GM18519 (cell line): ENCODE measurements at regions not wholly inside any gene's neighbourhood (a gene's known extent, or its start where the extent isn't known, plus 50 kb on each side); places are given as distances from the start of the nearest gene placed in this dataset.

ENCODE experiments used
- ATAC-seq: cut with Tn5 transposase; IDR thresholded peaks from one replicate; pipeline ENCODE4 v1.9.1; 2021; ENCODE audit warnings: mild to moderate bottlenecking, moderate library complexity; ENCODE audit not compliant: unreplicated experiment, low FRiP score

DNA sequence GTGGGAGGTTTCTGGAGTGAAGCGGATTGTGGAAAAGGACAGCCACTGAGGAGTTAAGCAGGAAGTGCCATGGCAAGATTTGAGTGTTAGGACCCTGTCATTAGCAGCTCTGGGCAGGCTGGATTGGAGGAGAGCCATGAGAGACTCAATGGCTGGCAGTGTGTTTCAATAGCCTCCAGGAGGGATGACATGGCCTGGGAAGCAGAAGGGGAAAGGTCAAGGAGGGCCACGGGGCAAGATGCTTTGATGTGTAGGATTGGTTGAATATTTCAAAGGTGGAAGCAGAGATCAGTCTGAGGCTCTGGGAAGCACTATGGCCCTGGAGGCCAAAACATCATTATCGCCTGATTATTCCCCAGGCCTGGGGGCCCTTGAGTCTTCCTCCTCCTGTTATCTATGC is 229.0 kb upstream of the HS6ST1 start:
- no peak for ATAC-seq

- ATAC-seq, result no peak
These were observed 229.8 kb upstream of the HS6ST1 start for GRCh38 chr2:128548461-128548891.

DNA sequence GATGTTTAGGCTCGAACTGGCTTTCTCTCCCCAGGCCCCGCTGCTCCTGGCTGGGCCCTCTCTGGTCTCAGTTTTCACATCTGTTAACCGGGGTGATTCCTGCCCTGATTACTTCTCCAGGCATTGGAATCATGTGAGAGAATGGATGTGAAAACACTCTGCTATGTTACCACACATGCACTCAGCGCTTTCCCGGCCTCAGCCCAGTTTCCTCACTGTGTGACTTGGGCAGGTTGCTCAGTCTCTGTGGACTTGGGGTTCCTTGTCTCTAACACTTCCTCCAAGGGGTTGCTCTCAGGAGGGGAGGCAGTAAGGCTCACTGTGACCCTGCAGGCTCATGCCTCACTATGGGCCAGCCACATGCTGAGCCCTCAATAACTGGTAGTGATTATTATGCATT is 230.4 kb upstream of the HS6ST1 start:
- ATAC-seq, result no peak

DNA sequence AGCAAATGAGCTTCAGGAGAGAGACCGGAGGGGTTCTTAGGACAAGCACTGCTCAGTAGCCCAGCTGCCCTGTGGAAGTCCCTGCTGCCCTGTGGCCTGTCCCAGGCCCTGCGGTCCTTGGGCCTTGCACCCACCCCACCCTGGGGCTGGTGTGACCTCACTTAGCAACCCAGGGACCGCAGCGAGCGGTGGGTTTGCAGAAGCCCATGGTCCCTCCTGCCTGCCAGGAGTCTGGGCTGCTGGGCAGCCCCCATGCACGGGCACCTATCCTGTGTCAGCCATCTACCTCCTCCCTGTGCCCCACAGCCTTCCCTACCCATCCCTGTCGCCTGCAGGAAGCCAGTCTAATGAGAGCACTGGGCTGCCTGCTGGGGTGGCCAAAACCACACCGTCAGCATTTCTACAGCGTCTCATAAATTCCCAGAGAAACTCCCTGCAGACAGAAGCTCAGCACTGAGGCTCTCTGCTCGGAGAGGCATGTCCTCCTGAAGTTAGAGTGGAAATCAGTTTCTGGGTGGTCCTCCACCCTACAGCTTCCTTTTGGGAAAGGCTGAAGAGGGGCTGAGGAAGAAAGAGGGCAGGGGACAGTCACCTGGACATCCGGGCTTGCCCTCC is 231.1 kb upstream of the HS6ST1 start:
- no peak for ATAC-seq

DNA sequence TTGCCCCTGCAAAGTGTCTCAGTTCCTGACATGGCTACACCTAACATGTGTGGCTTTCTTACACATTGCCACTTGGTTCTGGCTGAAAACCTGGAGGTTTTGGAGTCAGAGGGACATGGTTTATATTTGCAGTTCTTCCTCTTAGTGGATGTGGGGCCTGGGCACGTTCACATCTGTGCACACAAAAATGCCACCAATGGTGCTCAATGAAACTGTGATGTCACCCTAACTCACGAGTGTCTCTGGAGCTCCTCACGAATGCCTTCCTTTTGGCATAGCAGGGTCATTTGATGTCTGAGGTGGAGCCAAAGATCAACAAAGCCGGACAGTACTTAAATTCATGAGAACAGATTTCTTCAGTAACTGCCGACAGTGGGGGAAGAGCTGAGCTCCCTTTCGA is 231.7 kb upstream of the HS6ST1 start:
- ATAC-seq, result no peak

DNA sequence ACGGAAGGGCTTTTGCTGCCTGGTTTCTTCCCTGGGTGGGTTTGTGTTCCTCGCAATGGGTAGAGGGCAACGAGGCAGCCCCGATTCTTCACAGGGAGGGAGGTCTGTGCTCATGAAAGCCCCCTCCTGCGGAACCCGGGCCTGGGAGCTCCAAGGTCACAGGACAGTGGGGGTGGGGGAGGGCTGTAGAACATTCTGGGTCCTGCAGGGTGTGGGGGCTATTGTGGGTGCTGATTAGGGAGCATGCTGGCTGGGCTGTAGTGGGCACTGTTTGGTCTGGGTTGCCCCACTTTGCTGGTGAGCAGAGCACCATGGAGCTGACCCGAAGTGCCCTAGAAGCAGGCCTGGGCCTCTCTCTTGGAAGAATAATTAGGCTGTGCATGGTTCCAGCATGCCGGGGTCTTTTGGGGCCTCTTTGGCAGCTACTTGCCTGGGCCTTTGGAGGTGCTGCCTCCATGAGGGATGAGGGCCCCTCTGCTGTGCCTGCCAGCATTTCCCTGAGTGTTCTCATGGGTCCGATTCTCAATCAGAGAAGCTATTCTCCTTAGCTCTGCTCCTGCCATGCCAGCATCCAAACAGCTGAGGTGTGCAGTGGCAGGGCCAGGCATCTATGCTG is 232.2 kb upstream of the HS6ST1 start:
- ATAC-seq, result no peak

GRCh38 chr2:128551435-128551834 is 232.8 kb upstream of the HS6ST1 start:
- no peak for ATAC-seq

GRCh38 chr2:128552141-128552805 is 233.6 kb upstream of the HS6ST1 start:
- no peak for ATAC-seq

DNA sequence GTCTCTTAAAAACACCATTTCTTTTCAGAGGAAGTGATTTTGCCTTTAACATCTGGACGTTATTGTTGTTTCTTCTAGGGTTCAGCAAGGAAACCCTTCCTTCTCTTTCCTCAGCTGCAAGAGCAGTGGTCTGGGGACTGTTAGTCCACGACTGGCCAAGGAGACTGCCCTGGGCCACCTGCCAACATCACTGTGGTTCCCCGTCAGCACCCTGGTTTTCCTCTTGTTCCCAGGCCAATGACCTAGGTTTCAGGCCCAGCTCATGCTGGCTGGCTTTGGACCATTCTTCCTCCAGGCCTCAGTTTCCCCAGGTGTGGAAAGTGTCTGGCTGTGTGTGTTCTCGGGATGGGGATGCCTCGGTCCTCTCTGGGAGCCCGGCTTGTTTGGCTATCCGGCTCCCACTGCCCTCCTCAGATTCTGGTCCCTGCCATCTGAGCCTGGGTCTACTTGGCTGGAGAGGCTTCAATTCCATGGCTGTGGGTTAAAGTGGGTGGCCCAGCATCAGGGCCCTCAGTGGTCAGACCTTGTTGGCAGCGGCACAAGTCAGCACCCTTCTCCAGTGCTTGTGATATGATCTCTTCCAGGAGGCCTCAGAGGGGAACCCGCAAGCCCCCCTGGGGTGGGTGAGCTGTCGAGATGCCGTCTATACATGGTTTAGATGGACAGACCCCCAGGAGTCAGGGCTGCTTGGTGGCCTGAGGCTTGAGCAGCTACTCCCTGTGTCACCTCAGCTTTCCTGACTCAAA is 234.3 kb upstream of the HS6ST1 start:
- no peak for ATAC-seq

DNA sequence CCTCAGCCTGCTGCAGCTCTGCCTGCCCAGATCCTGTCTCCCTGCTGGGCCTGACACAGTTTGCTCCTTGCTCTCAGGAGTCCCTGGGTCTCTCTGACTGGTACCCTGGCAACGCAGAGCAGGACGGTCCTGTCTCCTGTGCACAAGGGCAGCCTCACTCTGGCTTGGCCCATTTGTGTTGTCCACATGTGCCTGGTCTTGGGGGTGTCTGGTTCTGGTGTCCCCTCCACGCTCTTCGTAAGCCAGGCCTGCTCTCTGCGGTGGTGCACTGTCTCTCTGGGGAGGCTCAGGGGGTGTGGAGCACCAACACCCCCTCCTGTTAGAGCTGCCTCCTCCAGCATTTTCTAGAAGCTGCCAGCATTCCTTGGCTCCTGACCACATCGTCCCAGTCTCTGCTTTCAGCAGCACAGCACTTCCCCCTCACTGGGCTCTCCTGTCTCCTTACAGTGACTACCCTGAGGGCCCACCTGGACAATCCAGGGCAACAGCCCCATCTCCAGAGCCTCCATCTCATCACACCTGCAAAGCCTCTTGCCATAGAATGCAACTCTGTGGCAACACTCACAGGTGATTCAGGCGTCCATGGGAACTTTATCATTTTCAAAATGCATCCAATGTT is 235.6 kb upstream of the HS6ST1 start:
- no peak for ATAC-seq

- no peak for ATAC-seq
These were observed 236.8 kb upstream of the HS6ST1 start for GRCh38 chr2:128555433-128555832.

DNA sequence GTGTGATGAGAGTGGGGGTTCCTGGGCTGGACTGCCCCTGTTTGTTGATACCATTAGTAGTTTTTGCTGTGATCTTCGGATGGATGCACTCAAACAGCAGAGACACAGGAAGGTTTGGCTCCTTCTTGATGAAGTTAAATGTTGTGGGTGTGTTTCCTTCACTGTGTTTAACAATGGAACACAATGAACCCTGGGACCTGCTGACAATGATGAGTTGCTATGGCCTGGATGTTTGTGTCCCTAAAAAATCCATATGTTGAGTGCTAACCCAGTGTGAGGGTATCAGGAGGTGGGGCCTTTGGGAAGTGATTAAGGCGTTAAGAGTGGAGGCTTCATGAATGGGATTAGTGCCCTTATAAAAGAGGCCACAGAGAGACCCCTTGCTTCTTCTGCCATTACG is 237.4 kb upstream of the HS6ST1 start:
- ATAC-seq, result no peak

GRCh38 chr2:128556633-128557032 is 238.0 kb upstream of the HS6ST1 start:
- no peak for ATAC-seq

GRCh38 chr2:128557069-128557468 is 238.4 kb upstream of the HS6ST1 start:
- no peak for ATAC-seq

DNA sequence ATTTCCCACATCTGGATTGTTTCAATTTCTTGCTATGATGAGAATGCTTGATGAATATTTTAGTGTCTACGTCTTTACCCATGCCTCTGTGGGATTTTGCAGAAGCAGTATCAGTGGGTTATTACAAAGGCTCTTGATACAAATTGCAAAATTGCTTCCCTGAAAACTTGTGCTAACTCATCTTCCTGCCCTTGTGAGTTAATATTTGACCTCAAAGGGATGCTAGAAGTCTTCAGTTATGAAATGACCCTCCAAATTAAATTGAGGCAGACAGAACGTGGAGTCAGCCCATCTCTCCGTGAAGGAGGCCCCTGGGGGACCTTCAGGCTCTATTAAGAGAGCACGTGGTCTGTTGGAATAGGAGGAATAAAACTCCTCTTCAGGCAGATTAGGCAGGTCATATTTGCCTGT is 239.2 kb upstream of the HS6ST1 start:
- ATAC-seq, result no peak

- ATAC-seq, result no peak
These were observed 239.8 kb upstream of the HS6ST1 start for GRCh38 chr2:128558441-128558840.

- no peak for ATAC-seq
These were observed 240.3 kb upstream of the HS6ST1 start for GRCh38 chr2:128558895-128559532.

DNA sequence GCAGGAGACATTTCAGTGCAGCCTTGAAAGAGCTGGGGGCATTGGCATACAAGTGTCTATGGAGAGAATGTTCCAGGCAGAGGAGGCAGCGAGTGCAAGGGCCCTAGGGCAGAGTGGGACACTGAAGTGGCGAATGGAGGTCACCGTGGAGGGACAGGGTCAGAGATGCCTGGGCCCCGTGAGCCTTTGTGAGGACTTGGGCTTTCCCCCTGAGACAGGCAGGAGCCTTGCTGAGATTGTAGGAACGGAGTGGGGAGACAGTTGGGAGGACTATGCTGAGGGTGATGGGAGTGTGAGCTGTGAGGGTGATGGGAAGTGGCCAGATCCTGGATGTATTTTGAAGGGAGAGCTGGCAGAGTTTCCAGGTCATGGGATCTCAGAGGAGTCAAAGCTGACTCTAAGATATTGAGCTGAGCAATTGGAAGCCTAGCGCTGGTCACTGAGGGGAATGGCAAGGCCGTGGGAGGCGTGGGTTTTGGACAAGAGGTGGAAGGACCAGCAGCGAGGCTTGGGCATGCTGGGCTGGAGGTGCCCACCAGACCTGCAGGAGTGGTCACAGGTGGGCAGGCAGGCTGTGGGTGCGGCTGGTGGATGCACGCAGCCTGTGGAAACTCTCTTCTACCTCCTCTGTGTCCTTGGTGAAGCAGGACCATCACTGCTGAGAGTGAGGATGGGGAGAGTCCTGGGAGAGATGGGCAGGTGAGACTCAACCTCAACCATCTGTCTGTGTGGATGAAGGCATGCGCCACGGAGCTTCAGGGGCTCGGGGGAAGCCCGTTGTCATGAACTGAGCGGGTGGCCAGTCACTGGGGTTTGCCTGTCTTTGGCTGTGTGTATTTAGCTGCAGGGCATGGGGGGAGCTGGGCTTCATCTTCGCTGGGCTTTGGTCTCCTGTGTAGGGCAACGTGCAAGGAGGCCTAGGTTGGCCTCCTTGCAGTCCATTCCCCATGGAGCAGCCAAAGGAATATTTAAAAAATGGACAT is 241.2 kb upstream of the HS6ST1 start:
- no peak for ATAC-seq

DNA sequence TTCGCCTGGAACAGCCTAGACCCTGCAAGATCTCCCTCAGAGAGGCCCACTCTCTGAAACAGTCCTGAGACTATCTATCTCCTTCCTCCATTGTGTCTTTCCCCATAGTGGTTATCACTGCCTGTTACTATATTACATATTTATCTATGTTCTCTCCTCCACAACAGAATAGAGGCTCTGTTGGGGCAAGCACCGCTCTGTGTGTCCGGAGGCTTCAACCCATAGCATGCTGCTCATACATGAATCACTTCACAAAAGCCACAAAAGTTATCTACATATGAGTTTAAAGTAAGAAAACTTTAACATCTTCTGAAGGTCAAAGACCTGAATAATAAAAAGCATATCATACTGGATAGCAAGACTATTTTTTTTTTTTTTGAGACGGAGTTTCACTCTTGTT is 242.1 kb upstream of the HS6ST1 start:
- no peak for ATAC-seq
